CD4-positive, CD25-positive, alpha-beta regulatory T cell (primary cell): ENCODE measurements at regions not wholly inside any gene's neighbourhood (a gene's known extent, or its start where the extent isn't known, plus 50 kb on each side); places are given as distances from the start of the nearest gene placed in this dataset.

Experiments
- ATAC-seq, 2 donors: fragments of 150-1000 bp; cut with Tn5 transposase; one replicate each; pipeline ENCODE4 v1.10.0; 2021; ENCODE audit warnings: low read depth in 2 of 2, moderate number of reproducible peaks in 2 of 2, moderate library complexity in 1 of 2
- DNase-seq, 3 donors: peaks; one replicate each; pipeline versions ENCODE4 v3.0.0 to v3.0.0-alpha.2; 2012 to 2022; ENCODE audit warnings: mixed read lengths in 1 of 3
- H3K27ac ChIP-seq: one replicate; pipeline ENCODE4 v1.7.0; 2013; ENCODE audit warnings: mild to moderate bottlenecking, low read length; ENCODE audit not compliant: insufficient read depth, poor library complexity, severe bottlenecking
- H3K27me3 ChIP-seq: one replicate; pipeline ENCODE4 v1.7.0; 2013; ENCODE audit warnings: low read length; ENCODE audit not compliant: control insufficient read depth, insufficient read depth
- H3K36me3 ChIP-seq: one replicate; pipeline ENCODE4 v1.7.0; 2013; ENCODE audit warnings: mild to moderate bottlenecking, low read length, moderate library complexity; ENCODE audit not compliant: control insufficient read depth, insufficient read depth
- H3K4me1 ChIP-seq: 2 replicates; pipeline ENCODE4 v1.7.0; 2013; ENCODE audit warnings: mild to moderate bottlenecking, low read length; ENCODE audit not compliant: insufficient read depth, control insufficient read depth, poor library complexity, severe bottlenecking
- H3K4me3 ChIP-seq: one replicate; pipeline ENCODE4 v1.7.0; 2013; ENCODE audit warnings: low read depth, mild to moderate bottlenecking, low read length, moderate library complexity
- H3K9me3 ChIP-seq, 2 experiments: 1 replicate in 1 of 2; 2 replicates in 1 of 2; pipeline ENCODE4 v1.7.0; 2013; ENCODE audit warnings: low read length in 2 of 2, mild to moderate bottlenecking in 1 of 2, moderate library complexity in 1 of 2; ENCODE audit not compliant: control insufficient read depth in 2 of 2
- H3K27ac Mint-ChIP-seq, 3 donors: one replicate each; pipeline ENCODE4 v1.8.0; 2020 to 2022; ENCODE audit warnings: mild to moderate bottlenecking in 3 of 3, mixed read lengths in 3 of 3, moderate library complexity in 2 of 3
- H3K27me3 Mint-ChIP-seq: one replicate; pipeline ENCODE4 v1.8.0; 2022; ENCODE audit warnings: mild to moderate bottlenecking, mixed read lengths
- H3K36me3 Mint-ChIP-seq: one replicate; pipeline ENCODE4 v1.8.0; 2020; ENCODE audit warnings: mixed read lengths
- H3K4me1 Mint-ChIP-seq, 4 donors: one replicate each; pipeline ENCODE4 v1.8.0; 2020 to 2022; ENCODE audit warnings: mixed read lengths in 4 of 4, mild to moderate bottlenecking in 1 of 4
- H3K4me3 Mint-ChIP-seq, 4 donors: one replicate each; pipeline ENCODE4 v1.8.0; 2020 to 2022; ENCODE audit warnings: mild to moderate bottlenecking in 4 of 4, mixed read lengths in 4 of 4, moderate library complexity in 3 of 4
- H3K9me3 Mint-ChIP-seq, 7 donors: one replicate each; pipeline ENCODE4 v1.8.0; 2020 to 2022; ENCODE audit warnings: mixed read lengths in 7 of 7, mild to moderate bottlenecking in 3 of 7, moderate library complexity in 2 of 7

- H3K4me1 ChIP-seq, result no peaks in the 10 kb centered on the region
- H3K27me3 Mint-ChIP-seq, result peaks cover 7% of the 10 kb centered on the region
- no peak overlapping the region for H3K27ac Mint-ChIP-seq
- H3K4me1 Mint-ChIP-seq, result no peaks in the 10 kb centered on the region
- H3K9me3 ChIP-seq, result no peaks in the 10 kb centered on the region
- H3K4me3 Mint-ChIP-seq, result no peak overlapping the region
- H3K36me3 ChIP-seq, result no peaks in the 10 kb centered on the region
- no peaks in the 10 kb centered on the region for H3K27me3 ChIP-seq
- no peak overlapping the region for H3K4me3 ChIP-seq
- peaks cover 0 to 2% (median 0%) of the 10 kb centered on the region in 7 donors for H3K9me3 Mint-ChIP-seq
- H3K27ac ChIP-seq, result no peak overlapping the region
- no peak for ATAC-seq
- no peaks in the 10 kb centered on the region for H3K36me3 Mint-ChIP-seq
- DNase-seq, result no peak
Observed at GRCh38 chr10:83965473-83965872, 173.8 kb upstream of the GHITM start.

DNA sequence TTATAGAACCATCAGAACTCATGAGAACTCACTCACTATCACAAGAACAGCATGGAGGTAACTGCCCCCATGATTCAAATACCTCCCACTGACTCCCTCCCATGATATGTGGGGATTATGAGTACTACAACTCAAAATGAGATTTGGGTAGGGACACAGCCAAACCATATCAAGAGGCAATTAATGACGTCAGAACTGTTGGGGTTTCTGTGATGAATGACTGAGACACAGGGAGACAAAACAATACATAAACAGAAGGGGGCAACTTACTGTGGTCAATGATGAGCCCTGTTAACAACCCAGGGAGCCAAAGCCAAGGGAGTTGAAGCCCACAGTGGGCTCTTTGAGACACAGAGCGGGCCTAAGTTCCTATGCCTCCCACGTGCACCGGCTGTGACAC, 171.3 kb upstream of the GHITM start:
- Mint-ChIP-seq H3K4me1 (no peaks in the 10 kb centered on the region), H3K9me3 (peaks cover 0 to 5% (median 0%) of the 10 kb centered on the region in 7 donors), H3K27me3 (no peaks in the 10 kb centered on the region), H3K4me3 (no peak overlapping the region), H3K36me3 (no peaks in the 10 kb centered on the region), H3K27ac (no peak overlapping the region)
- ATAC-seq, result no peak
- DNase-seq, result no peak
- Histone ChIP-seq H3K4me1 (no peaks in the 10 kb centered on the region), H3K27me3 (no peaks in the 10 kb centered on the region), H3K27ac (no peak overlapping the region), H3K36me3 (no peaks in the 10 kb centered on the region), H3K9me3 (no peaks in the 10 kb centered on the region), H3K4me3 (no peak overlapping the region)

DNA sequence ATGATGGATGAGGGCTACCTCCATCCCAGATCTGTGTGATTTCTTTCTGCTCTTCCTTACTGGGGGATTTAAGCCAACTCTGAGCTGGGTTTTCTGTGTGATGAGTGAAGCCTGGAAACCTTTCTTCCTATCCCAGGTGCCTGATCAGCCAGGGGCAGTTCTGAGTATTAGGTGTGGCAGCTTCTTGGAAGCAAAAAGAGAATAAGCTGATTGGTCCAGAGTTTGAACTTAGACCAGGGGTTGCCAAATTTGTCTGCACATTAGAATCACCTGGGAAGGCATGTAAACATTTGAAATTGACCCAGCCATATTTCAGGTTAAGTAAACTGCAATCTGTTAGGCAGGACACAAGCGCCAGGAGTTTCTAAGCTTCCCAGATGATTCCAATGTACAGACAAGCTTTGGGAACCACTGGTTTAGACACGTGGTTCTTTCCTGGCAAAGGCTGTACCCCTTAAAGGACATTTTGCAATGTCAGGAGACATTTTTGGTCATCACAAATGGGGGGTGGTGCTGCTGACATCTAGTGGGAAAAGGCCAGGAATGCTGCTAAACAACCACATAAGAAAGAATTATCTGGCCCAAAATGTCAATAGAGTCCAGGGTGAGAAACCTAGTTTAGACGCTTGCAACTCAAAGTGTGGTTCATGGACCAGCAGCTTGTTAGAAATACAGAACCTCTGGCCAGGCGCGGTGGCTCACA, 160.5 kb upstream of the GHITM start:
- H3K27ac ChIP-seq, result no peak overlapping the region

GRCh38 chr10:83982812-83983211, 156.5 kb upstream of the GHITM start:
- H3K4me1 Mint-ChIP-seq, result no peaks in the 10 kb centered on the region
- no peak overlapping the region for H3K4me3 Mint-ChIP-seq
- no peak for DNase-seq
- Histone ChIP-seq H3K4me1 (no peaks in the 10 kb centered on the region), H3K27ac (no peak overlapping the region), H3K36me3 (no peaks in the 10 kb centered on the region), H3K27me3 (no peaks in the 10 kb centered on the region), H3K9me3 (no peaks in the 10 kb centered on the region), H3K4me3 (no peak overlapping the region)
- H3K9me3 Mint-ChIP-seq, result peaks cover 0 to 1% (median 0%) of the 10 kb centered on the region in 7 donors
- ATAC-seq, result no peak
- no peaks in the 10 kb centered on the region for H3K36me3 Mint-ChIP-seq
- no peak overlapping the region for H3K27ac Mint-ChIP-seq
- peaks cover 4% of the 10 kb centered on the region for H3K27me3 Mint-ChIP-seq

More for the DNA sequence above, 160.5 kb upstream of the GHITM start:
- DNase-seq (no peak), ATAC-seq (no peak)
- H3K4me3 Mint-ChIP-seq, result no peak overlapping the region
- H3K9me3 Mint-ChIP-seq, result no peaks in the 10 kb centered on the region
- H3K27me3 Mint-ChIP-seq, result peaks cover 4% of the 10 kb centered on the region
- H3K4me1 Mint-ChIP-seq, result no peaks in the 10 kb centered on the region
- H3K27ac Mint-ChIP-seq, result no peak overlapping the region
- Histone ChIP-seq H3K36me3 (no peaks in the 10 kb centered on the region), H3K4me1 (no peaks in the 10 kb centered on the region), H3K9me3 (no peaks in the 10 kb centered on the region), H3K4me3 (no peak overlapping the region), H3K27me3 (no peaks in the 10 kb centered on the region)
- no peaks in the 10 kb centered on the region for H3K36me3 Mint-ChIP-seq

DNA sequence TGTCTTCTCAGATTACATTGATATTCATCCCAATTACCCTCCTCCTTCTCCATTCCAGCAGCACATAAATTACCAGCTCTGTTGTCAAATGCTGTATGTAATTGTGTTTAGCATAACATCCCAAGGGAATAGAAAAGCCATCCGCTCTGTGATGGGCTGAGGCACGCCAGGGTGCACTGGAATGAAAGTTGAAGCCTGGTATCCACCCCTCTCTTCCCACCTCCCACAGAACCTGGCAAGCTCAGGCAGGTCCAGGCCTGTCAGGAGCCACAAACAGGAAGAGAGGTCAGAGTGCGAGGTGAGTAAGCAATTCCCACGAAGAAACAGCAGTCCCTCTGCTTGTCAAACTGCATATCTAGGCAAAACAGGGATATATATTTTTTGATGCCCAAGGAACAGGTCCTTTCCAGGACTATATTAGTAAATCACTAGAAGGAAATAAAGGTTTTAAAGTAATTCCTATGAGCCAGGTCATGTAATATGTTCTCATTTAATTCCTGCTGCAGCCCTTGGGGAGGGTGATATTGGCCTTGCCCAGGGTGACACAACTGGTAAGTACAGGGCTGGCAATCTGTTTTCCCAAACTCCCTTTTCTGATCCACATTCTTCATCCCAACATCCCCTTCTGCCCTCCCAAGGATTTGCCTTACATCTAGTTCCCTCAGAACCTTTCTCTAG, 155.6 kb upstream of the GHITM start:
- Histone ChIP-seq H3K36me3 (no peaks in the 10 kb centered on the region), H3K4me1 (no peaks in the 10 kb centered on the region), H3K9me3 (no peaks in the 10 kb centered on the region), H3K27ac (no peak overlapping the region), H3K4me3 (no peak overlapping the region), H3K27me3 (no peaks in the 10 kb centered on the region)
- H3K27me3 Mint-ChIP-seq, result peaks cover 4% of the 10 kb centered on the region
- DNase-seq, result no peak
- H3K9me3 Mint-ChIP-seq, result peaks cover 0 to 1% (median 0%) of the 10 kb centered on the region in 7 donors
- no peaks in the 10 kb centered on the region for H3K36me3 Mint-ChIP-seq
- no peak overlapping the region for H3K4me3 Mint-ChIP-seq
- H3K4me1 Mint-ChIP-seq, result no peaks in the 10 kb centered on the region
- H3K27ac Mint-ChIP-seq, result no peak overlapping the region
- ATAC-seq, result no peak

DNA sequence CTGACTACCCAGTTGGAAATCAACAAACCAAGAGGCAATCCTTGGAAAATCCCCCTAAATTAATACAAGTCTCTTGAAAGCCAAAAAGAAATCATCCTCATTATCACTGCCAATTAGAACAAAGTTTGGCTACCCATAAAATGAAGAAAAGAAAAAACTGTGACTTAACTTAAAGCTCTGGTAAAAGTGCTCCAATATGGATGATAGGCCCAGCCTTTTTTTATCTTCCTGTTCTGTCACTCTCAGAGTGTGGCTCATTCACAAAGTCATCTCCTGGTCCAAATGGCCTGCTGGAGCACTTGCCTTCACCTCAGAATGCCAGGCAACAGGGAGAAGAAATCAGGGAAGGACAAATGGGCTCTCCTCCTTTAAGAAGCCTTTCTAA, 155.1 kb upstream of the GHITM start:
- Histone ChIP-seq H3K9me3 (no peaks in the 10 kb centered on the region), H3K36me3 (no peaks in the 10 kb centered on the region), H3K27me3 (no peaks in the 10 kb centered on the region), H3K27ac (no peak overlapping the region), H3K4me3 (no peak overlapping the region), H3K4me1 (no peaks in the 10 kb centered on the region)
- H3K4me3 Mint-ChIP-seq, result no peak overlapping the region
- DNase-seq (no peak), ATAC-seq (no peak)
- peaks cover 0 to 1% (median 0%) of the 10 kb centered on the region in 7 donors for H3K9me3 Mint-ChIP-seq
- no peak overlapping the region for H3K27ac Mint-ChIP-seq
- no peaks in the 10 kb centered on the region for H3K36me3 Mint-ChIP-seq
- peaks cover 4% of the 10 kb centered on the region for H3K27me3 Mint-ChIP-seq
- H3K4me1 Mint-ChIP-seq, result no peaks in the 10 kb centered on the region

GRCh38 chr10:83986800-83987199, 152.5 kb upstream of the GHITM start:
- ATAC-seq, result no peak

GRCh38 chr10:83987216-83987615, 152.1 kb upstream of the GHITM start:
- H3K4me3 ChIP-seq, result no peak overlapping the region
- H3K27ac ChIP-seq, result no peak overlapping the region
- no peaks in the 10 kb centered on the region for H3K4me1 ChIP-seq

More at GRCh38 chr10:83986800-83987199, 152.5 kb upstream of the GHITM start:
- no peaks in the 10 kb centered on the region for H3K9me3 ChIP-seq
- no peaks in the 10 kb centered on the region for H3K4me1 ChIP-seq
- no peaks in the 10 kb centered on the region for H3K27me3 ChIP-seq
- H3K27ac ChIP-seq, result no peak overlapping the region
- H3K27me3 Mint-ChIP-seq, result peaks cover 2% of the 10 kb centered on the region
- H3K4me1 Mint-ChIP-seq, result no peaks in the 10 kb centered on the region
- no peak overlapping the region for H3K4me3 Mint-ChIP-seq
- DNase-seq, result no peak
- no peaks in the 10 kb centered on the region for H3K36me3 Mint-ChIP-seq
- peaks cover 0 to 4% (median 0%) of the 10 kb centered on the region in 7 donors for H3K9me3 Mint-ChIP-seq
- no peak overlapping the region for H3K4me3 ChIP-seq
- no peak overlapping the region for H3K27ac Mint-ChIP-seq
- H3K36me3 ChIP-seq, result no peaks in the 10 kb centered on the region

More at GRCh38 chr10:83987216-83987615, 152.1 kb upstream of the GHITM start:
- Mint-ChIP-seq H3K4me3 (no peak overlapping the region), H3K4me1 (no peaks in the 10 kb centered on the region), H3K9me3 (peaks cover 0 to 4% (median 0%) of the 10 kb centered on the region in 7 donors), H3K27ac (no peak overlapping the region), H3K36me3 (no peaks in the 10 kb centered on the region), H3K27me3 (no peaks in the 10 kb centered on the region)
- no peak for ATAC-seq
- Histone ChIP-seq H3K9me3 (no peaks in the 10 kb centered on the region), H3K27me3 (no peaks in the 10 kb centered on the region), H3K36me3 (no peaks in the 10 kb centered on the region)
- DNase-seq, result no peak
